A549 (cell line): ENCODE measurements at regions not wholly inside any gene's neighbourhood (a gene's known extent, or its start where the extent isn't known, plus 50 kb on each side); places are given as distances from the start of the nearest gene placed in this dataset.

ENCODE experiments used
- ATAC-seq, 2 experiments: fragments of 200-7000 bp in 1 of 2; fragments of >200 bp in 1 of 2; cut with Nextera tagmentation in 1 of 2; cut with Tn5 transposase in 1 of 2; 3 replicates each; pipeline versions ENCODE4 v1.8.0 to v1.9.1; 2018 to 2020; ENCODE audit warnings: mild to moderate bottlenecking in 1 of 2, moderate library complexity in 1 of 2
- CTCF ChIA-PET: fragments of 300-600 bp; sonication (Branson Sonifier 250); formaldehyde crosslinking; extraction: SDS; loops from one replicate; lab custom pipeline; 2021; ENCODE audit warnings: antibody characterized with exemption, inconsistent platforms; lab: Yijun Ruan, JAX
- POLR2A ChIA-PET: fragments of 350-600 bp; formaldehyde crosslinking; extraction: SDS; loops from one replicate; lab custom pipeline; 2021; ENCODE audit warnings: antibody characterized with exemption, inconsistent platforms; lab: Yijun Ruan, JAX
- DNase-seq, 2 experiments: peaks; one replicate each; pipeline versions ENCODE4 v3.0.0 to v3.0.0-alpha.2; 2011 to 2016; ENCODE audit warnings: low read depth in 1 of 2, low spot score in 1 of 2
- FAIRE-seq: peaks from 2 replicates; lab custom pipeline; 2011; peaks lifted over from hg19 to GRCh38; lab: Jason Lieb, UNC
- H3K27ac ChIP-seq, 2 experiments: fragments of >200 bp; sonication (Bioruptor Twin); formaldehyde crosslinking; 3 replicates each; pipeline ENCODE4 v1.5.1; 2016 to 2017
- H3K4me1 ChIP-seq: fragments of >200 bp; sonication (Bioruptor Twin); formaldehyde crosslinking; 3 replicates; pipeline ENCODE4 v1.6.1; 2016
- H3K4me2 ChIP-seq: fragments of >200 bp; sonication (Bioruptor Twin); formaldehyde crosslinking; 3 replicates; pipeline ENCODE4 v1.6.1; 2016
- H3K4me3 ChIP-seq: fragments of >200 bp; sonication (Bioruptor Twin); formaldehyde crosslinking; 3 replicates; pipeline ENCODE4 v1.5.1; 2016
- H3K9me3 ChIP-seq: fragments of >200 bp; sonication (Bioruptor Twin); formaldehyde crosslinking; 3 replicates; pipeline ENCODE4 v1.6.1; 2016
- ATOH8 ChIP-seq: fragments of 250-450 bp; sonication (Bioruptor Pico); IDR thresholded peaks from 2 replicates; pipeline ENCODE4 v1.5.0; 2020; ENCODE audit warnings: low read depth, mild to moderate bottlenecking, moderate library complexity
- BHLHE40 ChIP-seq: IDR thresholded peaks from 2 replicates; pipeline ENCODE4 v1.6.1; 2012; ENCODE audit warnings: low read depth, low read length, inconsistent platforms
- CHD4 ChIP-seq: fragments of 200-600 bp; sonication (generic); IDR thresholded peaks from 2 replicates; pipeline ENCODE4 v1.6.1; 2016; ENCODE audit warnings: antibody characterized with exemption, mild to moderate bottlenecking, borderline replicate concordance
- FOXS1 ChIP-seq: fragments of 250-450 bp; sonication (Bioruptor Pico); IDR thresholded peaks from 2 replicates; pipeline ENCODE4 v1.5.0; 2020; ENCODE audit warnings: mild to moderate bottlenecking, moderate library complexity
- HOXB13 ChIP-seq: fragments of 250-450 bp; sonication (Bioruptor Pico); IDR thresholded peaks from 2 replicates; pipeline ENCODE4 v1.5.0; 2020; ENCODE audit warnings: low read depth, mild to moderate bottlenecking, moderate library complexity
- HOXB5 ChIP-seq: fragments of 250-450 bp; sonication (Bioruptor Pico); IDR thresholded peaks from 2 replicates; pipeline ENCODE4 v1.5.0; 2020; ENCODE audit warnings: mild to moderate bottlenecking, moderate library complexity
- KDM1A ChIP-seq: fragments of 200-600 bp; sonication (generic); IDR thresholded peaks from 2 replicates; pipeline ENCODE4 v1.6.1; 2016; ENCODE audit warnings: low read depth, mild to moderate bottlenecking
- MAFK ChIP-seq: fragments of 450-650 bp; IDR thresholded peaks from 2 replicates; pipeline ENCODE4 v1.6.1; 2014; ENCODE audit not compliant: partially characterized antibody
- PHF8 ChIP-seq: fragments of 200-600 bp; sonication (generic); IDR thresholded peaks from 2 replicates; pipeline ENCODE4 v1.6.1; 2016; ENCODE audit warnings: low read depth, mild to moderate bottlenecking, antibody characterized with exemption, moderate library complexity, borderline replicate concordance
- POLR2A ChIP-seq: IDR thresholded peaks from 2 replicates; pipeline ENCODE4 v1.6.1; 2012; ENCODE audit warnings: mild to moderate bottlenecking, low read length
- POLR2AphosphoS2 ChIP-seq: conservative IDR thresholded peaks from 2 replicates; pipeline ENCODE4 v1.6.1; 2012; ENCODE audit warnings: low read length, improper control_type of control experiment, inconsistent platforms
- RARB ChIP-seq: fragments of 250-450 bp; sonication (Bioruptor Pico); IDR thresholded peaks from 2 replicates; pipeline ENCODE4 v1.8.0; 2021; ENCODE audit warnings: mild to moderate bottlenecking, moderate library complexity
- RCOR1 ChIP-seq: fragments of 150-350 bp; IDR thresholded peaks from 2 replicates; pipeline ENCODE4 v1.6.1; 2014; ENCODE audit warnings: antibody characterized with exemption, low read length, low read depth
- RFX5 ChIP-seq: fragments of 450-650 bp; IDR thresholded peaks from 2 replicates; pipeline ENCODE4 v1.7.1; 2014; ENCODE audit warnings: antibody characterized with exemption, mild to moderate bottlenecking, moderate library complexity
- RNF2 ChIP-seq: fragments of 200-600 bp; sonication (generic); IDR thresholded peaks from 2 replicates; pipeline ENCODE4 v1.6.1; 2016; ENCODE audit warnings: low read depth, mild to moderate bottlenecking, antibody characterized with exemption, moderate library complexity, borderline replicate concordance
- SMC3 ChIP-seq: fragments of >200 bp; sonication (Bioruptor Twin); formaldehyde crosslinking; IDR thresholded peaks from 3 replicates; pipeline ENCODE4 v1.6.1; 2018; ENCODE audit warnings: inconsistent platforms
- ZNF302 ChIP-seq: fragments of 250-450 bp; sonication (Bioruptor Pico); IDR thresholded peaks from 2 replicates; pipeline ENCODE4 v1.9.0; 2021; ENCODE audit warnings: inconsistent platforms, mild to moderate bottlenecking, moderate library complexity
- TF ChIP-seq, protein P1 (sequence below): fragments of >200 bp; sonication (Bioruptor Twin); formaldehyde crosslinking; IDR thresholded peaks from 3 replicates; pipeline ENCODE4 v1.5.1; 2016

GRCh38 chr4:154073107-154073822 lies 284.4 kb upstream of the SFRP2 start (continued):
- TF ChIP-seq, protein P1, sequence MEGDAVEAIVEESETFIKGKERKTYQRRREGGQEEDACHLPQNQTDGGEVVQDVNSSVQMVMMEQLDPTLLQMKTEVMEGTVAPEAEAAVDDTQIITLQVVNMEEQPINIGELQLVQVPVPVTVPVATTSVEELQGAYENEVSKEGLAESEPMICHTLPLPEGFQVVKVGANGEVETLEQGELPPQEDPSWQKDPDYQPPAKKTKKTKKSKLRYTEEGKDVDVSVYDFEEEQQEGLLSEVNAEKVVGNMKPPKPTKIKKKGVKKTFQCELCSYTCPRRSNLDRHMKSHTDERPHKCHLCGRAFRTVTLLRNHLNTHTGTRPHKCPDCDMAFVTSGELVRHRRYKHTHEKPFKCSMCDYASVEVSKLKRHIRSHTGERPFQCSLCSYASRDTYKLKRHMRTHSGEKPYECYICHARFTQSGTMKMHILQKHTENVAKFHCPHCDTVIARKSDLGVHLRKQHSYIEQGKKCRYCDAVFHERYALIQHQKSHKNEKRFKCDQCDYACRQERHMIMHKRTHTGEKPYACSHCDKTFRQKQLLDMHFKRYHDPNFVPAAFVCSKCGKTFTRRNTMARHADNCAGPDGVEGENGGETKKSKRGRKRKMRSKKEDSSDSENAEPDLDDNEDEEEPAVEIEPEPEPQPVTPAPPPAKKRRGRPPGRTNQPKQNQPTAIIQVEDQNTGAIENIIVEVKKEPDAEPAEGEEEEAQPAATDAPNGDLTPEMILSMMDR = no peak

- ATAC-seq (no peak), DNase-seq (no peak), FAIRE-seq (no peak)
- Histone ChIP-seq H3K4me1 (no peaks in the 10 kb centered on the region), H3K27ac (no peak overlapping the region), H3K4me3 (no peak overlapping the region), H3K9me3 (no peaks in the 10 kb centered on the region), H3K4me2 (no peak overlapping the region)
- TF ChIP-seq BHLHE40 = no peak
- TF ChIP-seq, protein P1 = no peak
- TF ChIP-seq CHD4 = no peak
- no peak for TF ChIP-seq POLR2A
- no peak for TF ChIP-seq RFX5
- TF ChIP-seq POLR2AphosphoS2 = no peak
- ChIA-PET POLR2A (no interaction called here), CTCF (no interaction called here)
Observed at GRCh38 chr4:154067786-154068185, 278.9 kb upstream of the SFRP2 start.

DNA sequence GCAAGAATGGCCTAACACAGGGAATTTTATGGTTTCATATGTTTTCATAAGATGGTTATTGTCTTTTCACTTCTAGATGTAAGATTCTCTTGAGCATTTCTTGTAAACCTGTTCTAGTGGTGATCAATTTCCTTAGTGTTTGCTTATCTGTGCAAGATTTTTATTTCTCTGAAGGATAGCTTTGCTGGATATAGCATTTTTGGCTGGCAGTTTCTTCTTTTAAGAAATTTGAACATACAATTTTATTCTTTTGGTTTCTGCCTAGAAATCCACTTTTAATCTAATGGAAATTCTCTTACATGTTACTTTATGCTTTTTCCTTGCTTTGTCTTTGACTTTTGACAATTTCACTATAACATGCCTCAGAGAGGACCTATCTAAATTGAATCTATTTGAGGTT lies 276.5 kb upstream of the SFRP2 start:
- ATAC-seq (no peak), DNase-seq (no peak), FAIRE-seq (no peak)
- H3K4me2 ChIP-seq = no peak overlapping the region
- TF ChIP-seq HOXB13 (no peak), ATOH8 (CRISPR knock-in tag) (no peak), MAFK (no peak), FOXS1 (CRISPR knock-in tag) (no peak), ZNF302 (CRISPR knock-in tag) (no peak), RCOR1 (no peak), RFX5 (no peak), PHF8 (no peak), HOXB5 (CRISPR knock-in tag) (no peak), SMC3 (no peak), RARB (CRISPR knock-in tag) (no peak), KDM1A (no peak), RNF2 (no peak)
- ChIA-PET CTCF (no interaction called here), POLR2A (no interaction called here)
- no peak overlapping the region for H3K27ac ChIP-seq
- no peak overlapping the region for H3K4me3 ChIP-seq
- H3K4me1 ChIP-seq = no peaks in the 10 kb centered on the region
- no peaks in the 10 kb centered on the region for H3K9me3 ChIP-seq
